ENCODE measurements at regions not wholly inside any gene's neighbourhood (a gene's known extent, or its start where the extent isn't known, plus 50 kb on each side); places are given as distances from the start of the nearest gene placed in this dataset.

DNA sequence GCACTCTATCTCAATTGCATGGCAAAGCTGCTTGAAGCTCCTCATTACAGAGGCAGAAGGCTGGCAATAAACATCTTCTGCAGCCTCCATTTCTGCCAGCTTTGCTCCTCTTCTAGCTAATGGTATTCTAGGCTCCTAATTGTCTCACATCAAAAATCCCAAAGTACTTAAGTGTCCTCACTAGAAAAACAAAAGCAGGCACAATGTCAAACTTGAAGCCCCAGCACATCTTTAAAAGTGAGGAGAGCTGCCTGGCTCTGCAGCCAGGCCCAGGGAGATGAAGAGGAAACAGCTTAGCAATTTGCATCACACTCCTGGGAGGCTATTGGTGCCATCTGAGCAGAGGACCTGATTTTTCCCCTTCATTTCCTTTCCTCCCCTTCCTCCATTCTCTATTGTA, 197.1 kb downstream of the KCNJ2 start:
- no peak for TF ChIP-seq POLR2A (IDR thresholded peaks at IDR 0.05)
- TF ChIP-seq, protein P1, sequence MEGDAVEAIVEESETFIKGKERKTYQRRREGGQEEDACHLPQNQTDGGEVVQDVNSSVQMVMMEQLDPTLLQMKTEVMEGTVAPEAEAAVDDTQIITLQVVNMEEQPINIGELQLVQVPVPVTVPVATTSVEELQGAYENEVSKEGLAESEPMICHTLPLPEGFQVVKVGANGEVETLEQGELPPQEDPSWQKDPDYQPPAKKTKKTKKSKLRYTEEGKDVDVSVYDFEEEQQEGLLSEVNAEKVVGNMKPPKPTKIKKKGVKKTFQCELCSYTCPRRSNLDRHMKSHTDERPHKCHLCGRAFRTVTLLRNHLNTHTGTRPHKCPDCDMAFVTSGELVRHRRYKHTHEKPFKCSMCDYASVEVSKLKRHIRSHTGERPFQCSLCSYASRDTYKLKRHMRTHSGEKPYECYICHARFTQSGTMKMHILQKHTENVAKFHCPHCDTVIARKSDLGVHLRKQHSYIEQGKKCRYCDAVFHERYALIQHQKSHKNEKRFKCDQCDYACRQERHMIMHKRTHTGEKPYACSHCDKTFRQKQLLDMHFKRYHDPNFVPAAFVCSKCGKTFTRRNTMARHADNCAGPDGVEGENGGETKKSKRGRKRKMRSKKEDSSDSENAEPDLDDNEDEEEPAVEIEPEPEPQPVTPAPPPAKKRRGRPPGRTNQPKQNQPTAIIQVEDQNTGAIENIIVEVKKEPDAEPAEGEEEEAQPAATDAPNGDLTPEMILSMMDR (IDR thresholded peaks at IDR 0.05): no peak
- H3K4me3 ChIP-seq: no peak overlapping the region
- H3K9me3 ChIP-seq: no peaks in the 10 kb centered on the region
- no peaks in the 10 kb centered on the region for H3K36me3 ChIP-seq
- no peaks in the 10 kb centered on the region for H3K27me3 ChIP-seq
- DNase-seq: no peak
- no peaks in the 10 kb centered on the region for H3K4me1 ChIP-seq
- no peak overlapping the region for H3K27ac ChIP-seq

DNA sequence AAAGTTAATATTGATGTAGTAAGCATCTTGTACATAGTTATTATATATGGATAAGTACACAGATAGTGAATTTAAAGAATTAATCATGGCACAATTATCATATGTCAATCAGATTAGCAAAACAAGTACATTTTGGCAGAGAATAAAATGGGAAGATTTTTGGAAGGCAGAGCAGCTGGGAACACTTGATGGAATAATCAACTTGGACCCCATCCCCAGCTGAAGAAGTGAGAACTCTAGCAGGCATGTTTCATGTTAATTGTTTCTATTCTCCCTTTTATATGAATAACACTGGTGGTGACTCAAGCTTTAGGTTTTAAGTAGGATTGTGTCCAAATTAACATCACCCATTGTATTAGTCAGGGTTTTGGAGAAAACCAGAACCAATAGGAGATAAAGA, 198.7 kb downstream of the KCNJ2 start:
- TF ChIP-seq POLR2A (IDR thresholded peaks at IDR 0.05): no peak
- TF ChIP-seq, protein P1 (IDR thresholded peaks at IDR 0.05): no peak
- H3K27me3 ChIP-seq: no peaks in the 10 kb centered on the region
- no peak overlapping the region for H3K4me3 ChIP-seq
- no peaks in the 10 kb centered on the region for H3K9me3 ChIP-seq
- H3K36me3 ChIP-seq: no peaks in the 10 kb centered on the region
- DNase-seq: no peak
- H3K27ac ChIP-seq: no peak overlapping the region
- H3K4me1 ChIP-seq: no peaks in the 10 kb centered on the region

- H3K9me3 ChIP-seq: no peaks in the 10 kb centered on the region
- H3K4me1 ChIP-seq: no peaks in the 10 kb centered on the region
- DNase-seq: no peak
- no peak overlapping the region for H3K4me3 ChIP-seq
- no peaks in the 10 kb centered on the region for H3K27me3 ChIP-seq
- H3K36me3 ChIP-seq: no peaks in the 10 kb centered on the region
- TF ChIP-seq, protein P1 (IDR thresholded peaks at IDR 0.05): no peak
- no peak for TF ChIP-seq POLR2A (IDR thresholded peaks at IDR 0.05)
- H3K27ac ChIP-seq: no peak overlapping the region
Measured at GRCh38 chr17:70369391-70369790, 200.1 kb downstream of the KCNJ2 start.

DNA sequence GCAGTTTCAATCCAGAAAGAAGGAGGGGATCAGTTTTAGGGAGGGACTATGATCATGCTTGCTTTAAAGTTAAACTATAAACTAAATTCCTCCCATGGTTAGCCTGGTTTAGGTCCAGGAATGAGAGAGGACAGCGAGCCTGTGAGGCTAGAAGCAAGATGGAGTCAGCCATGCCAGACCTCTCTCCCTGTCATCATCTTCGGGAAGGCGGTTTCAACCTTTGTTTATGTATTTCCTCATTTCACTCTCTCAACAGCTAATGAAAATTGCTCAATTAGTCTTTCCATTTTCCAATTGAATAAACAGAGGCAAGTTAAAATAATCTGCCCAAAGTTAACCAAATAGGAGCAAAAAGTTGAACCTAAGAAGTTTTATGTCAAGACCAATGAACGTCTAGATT, 201.5 kb downstream of the KCNJ2 start:
- no peak overlapping the region for H3K4me3 ChIP-seq
- H3K4me1 ChIP-seq: no peaks in the 10 kb centered on the region
- DNase-seq: no peak
- TF ChIP-seq POLR2A (IDR thresholded peaks at IDR 0.05): no peak
- TF ChIP-seq, protein P1 (IDR thresholded peaks at IDR 0.05): no peak
- H3K27ac ChIP-seq: no peak overlapping the region
- no peaks in the 10 kb centered on the region for H3K27me3 ChIP-seq
- H3K9me3 ChIP-seq: no peaks in the 10 kb centered on the region
- H3K36me3 ChIP-seq: no peaks in the 10 kb centered on the region

DNA sequence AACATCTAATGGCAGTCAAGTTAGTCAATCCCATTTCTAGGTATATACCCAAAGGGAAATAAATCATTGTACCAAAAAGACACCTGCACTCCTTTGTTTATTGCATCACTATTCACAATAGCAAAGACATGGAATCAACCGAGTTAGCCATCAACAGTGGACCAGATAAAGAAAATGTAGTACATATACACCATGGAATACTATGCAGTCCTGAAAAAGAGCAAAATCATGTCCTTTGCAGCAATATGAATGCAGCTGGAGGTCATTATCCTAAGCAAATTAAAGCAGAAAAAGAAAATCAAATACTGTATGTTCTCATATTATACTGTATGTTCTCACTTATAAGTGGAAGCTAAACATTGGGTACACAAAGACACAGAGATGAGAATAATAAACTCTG, 204.0 kb downstream of the KCNJ2 start:
- DNase-seq: no peak
- no peak overlapping the region for H3K4me3 ChIP-seq
- H3K4me1 ChIP-seq: no peaks in the 10 kb centered on the region
- no peak for TF ChIP-seq POLR2A (IDR thresholded peaks at IDR 0.05)
- TF ChIP-seq, protein P1 (IDR thresholded peaks at IDR 0.05): no peak
- H3K27me3 ChIP-seq: no peaks in the 10 kb centered on the region
- no peak overlapping the region for H3K27ac ChIP-seq
- no peaks in the 10 kb centered on the region for H3K36me3 ChIP-seq
- H3K9me3 ChIP-seq: no peaks in the 10 kb centered on the region

DNA sequence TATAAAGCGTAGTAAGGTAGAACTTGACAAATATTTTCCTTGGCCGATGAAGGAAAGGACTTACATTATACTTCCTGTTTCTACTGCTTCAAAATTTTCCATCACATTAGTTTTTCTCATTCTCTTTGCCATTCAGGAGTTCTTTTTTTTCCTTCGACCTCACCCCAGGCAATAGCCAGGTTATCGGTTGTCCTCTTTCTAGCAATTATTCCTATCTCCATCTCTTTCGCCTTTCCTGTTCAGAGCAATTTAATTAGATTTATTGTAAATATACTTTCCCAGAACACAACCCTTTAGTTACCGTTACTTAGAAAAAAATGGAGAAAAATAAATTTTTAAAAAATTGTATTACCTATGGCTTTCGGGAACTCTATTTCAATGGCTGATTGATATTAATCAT, 205.2 kb downstream of the KCNJ2 start:
- Histone ChIP-seq H3K9me3 (no peaks in the 10 kb centered on the region), H3K4me3 (no peak overlapping the region), H3K27me3 (no peaks in the 10 kb centered on the region), H3K4me1 (no peaks in the 10 kb centered on the region), H3K36me3 (no peaks in the 10 kb centered on the region), H3K27ac (no peak overlapping the region)
- DNase-seq: no peak
- TF ChIP-seq, protein P1 (IDR thresholded peaks at IDR 0.05): no peak
- no peak for TF ChIP-seq POLR2A (IDR thresholded peaks at IDR 0.05)

Data from Peyer's patch (tissue), 4 donors.